Islet of Langerhans (tissue), 1 donor: ENCODE measurements at regions not wholly inside any gene's neighbourhood (a gene's known extent, or its start where the extent isn't known, plus 50 kb on each side); places are given as distances from the start of the nearest gene placed in this dataset.

Source experiments
- FAIRE-seq: peaks from one replicate; lab custom pipeline; 2011; peaks lifted over from hg19 to GRCh38; lab: Jason Lieb, UNC

GRCh38 chr5:56481428-56482357 is 248.6 kb upstream of the ANKRD55 start:
- no peak for FAIRE-seq

GRCh38 chr5:56480705-56481427 is 247.7 kb upstream of the ANKRD55 start:
- no peak for FAIRE-seq

- FAIRE-seq = no peak
These were observed 247.1 kb upstream of the ANKRD55 start for GRCh38 chr5:56480078-56480704.

DNA sequence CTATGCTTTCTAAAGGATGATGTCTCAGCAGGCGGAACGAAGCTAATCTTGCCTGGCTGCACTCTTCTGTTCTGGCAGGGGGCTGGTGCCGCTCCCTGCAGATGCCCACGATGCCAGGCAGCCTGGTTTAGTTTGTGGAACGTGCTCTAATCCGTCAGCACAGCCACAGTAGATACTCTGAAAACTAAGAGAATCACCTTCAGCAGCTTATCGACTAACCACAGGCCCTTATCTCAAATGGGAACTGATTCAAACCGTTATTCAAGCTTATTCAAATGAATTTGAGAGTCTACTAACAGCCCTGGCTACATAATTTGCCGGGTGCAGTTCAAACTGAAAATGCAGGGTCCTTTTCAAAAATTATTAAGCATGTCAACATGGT is 246.6 kb upstream of the ANKRD55 start:
- FAIRE-seq = no peak

GRCh38 chr5:56479126-56479525 is 246.0 kb upstream of the ANKRD55 start:
- no peak for FAIRE-seq

DNA sequence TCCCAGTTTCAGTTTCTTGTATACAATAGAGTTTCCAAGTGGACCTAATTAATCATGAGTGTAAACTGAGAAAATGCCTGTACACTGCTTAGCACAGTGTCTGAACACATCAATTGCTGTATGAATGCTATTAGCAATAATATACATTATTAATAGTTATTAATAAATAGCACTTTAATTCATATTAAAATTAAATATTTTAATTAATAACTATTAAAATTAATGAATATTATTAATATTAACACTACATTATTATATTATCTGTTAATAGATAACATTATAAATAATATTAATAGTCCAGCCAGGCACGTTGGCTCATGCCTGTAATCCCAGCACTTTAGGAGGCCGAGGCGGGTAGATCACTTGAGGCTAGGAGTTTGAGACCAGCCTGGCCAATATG is 244.9 kb upstream of the ANKRD55 start:
- no peak for FAIRE-seq

- no peak for FAIRE-seq
These were observed 243.3 kb upstream of the ANKRD55 start for GRCh38 chr5:56476487-56476856.

GRCh38 chr5:56475689-56476486 is 242.8 kb upstream of the ANKRD55 start:
- no peak for FAIRE-seq

- no peak for FAIRE-seq
These were observed 238.6 kb upstream of the ANKRD55 start for GRCh38 chr5:56471707-56472106.

GRCh38 chr5:56470007-56470406 is 236.9 kb upstream of the ANKRD55 start:
- FAIRE-seq = no peak

GRCh38 chr5:56468277-56468676 is 235.1 kb upstream of the ANKRD55 start:
- no peak for FAIRE-seq

- FAIRE-seq = no peak
These were observed 234.1 kb upstream of the ANKRD55 start for GRCh38 chr5:56467176-56467717.

DNA sequence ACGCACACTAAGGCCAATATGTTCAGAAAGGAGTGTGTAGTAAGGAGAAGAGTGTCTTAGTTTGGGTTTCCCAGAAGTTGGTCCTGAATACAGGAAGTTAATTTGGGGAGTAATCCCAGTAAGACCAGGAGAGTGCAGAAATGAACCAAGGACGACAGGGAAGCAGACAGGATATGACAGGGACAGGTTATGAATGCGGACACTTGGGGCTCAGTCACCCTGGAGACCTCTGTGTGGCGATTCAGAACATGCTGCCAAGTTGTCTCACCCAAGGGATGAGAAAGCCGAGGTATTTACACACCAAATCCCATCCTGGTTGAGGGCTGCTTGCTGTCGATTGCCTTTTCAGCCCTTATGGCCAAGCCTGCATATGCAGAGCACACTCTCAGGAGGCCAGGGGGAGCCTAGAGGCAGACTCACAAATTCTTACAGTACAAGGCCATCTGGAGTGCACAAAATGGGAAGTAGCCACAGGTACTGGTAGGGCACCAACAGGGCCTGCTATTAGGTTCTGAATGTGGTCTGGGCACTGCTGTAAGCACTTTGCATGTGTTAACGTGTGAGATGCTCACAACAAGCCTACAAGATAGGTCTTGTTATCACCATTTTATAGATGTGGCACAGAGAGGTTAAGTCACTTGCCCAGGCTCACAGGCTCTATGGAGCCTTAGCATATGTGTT is 233.1 kb upstream of the ANKRD55 start:
- FAIRE-seq = no peak

DNA sequence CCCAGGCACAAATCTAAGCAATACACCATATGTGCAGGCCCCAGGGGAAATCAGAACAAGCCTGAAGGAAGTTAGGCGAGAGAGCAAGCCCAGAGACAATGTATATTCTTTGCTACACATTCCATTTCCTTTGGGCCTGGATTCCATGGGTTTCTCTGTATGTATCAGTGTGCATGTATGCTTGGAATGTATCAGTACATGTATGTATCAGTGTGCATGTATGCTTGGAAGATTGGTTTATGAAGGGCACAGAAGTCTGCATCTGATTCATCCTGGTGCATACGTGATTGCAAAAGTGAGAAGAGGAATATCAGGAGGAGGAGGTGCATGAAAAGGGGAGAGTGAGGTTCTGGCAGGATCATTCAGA is 232.6 kb upstream of the ANKRD55 start:
- no peak for FAIRE-seq

GRCh38 chr5:56464935-56465768 is 232.0 kb upstream of the ANKRD55 start:
- FAIRE-seq = no peak

DNA sequence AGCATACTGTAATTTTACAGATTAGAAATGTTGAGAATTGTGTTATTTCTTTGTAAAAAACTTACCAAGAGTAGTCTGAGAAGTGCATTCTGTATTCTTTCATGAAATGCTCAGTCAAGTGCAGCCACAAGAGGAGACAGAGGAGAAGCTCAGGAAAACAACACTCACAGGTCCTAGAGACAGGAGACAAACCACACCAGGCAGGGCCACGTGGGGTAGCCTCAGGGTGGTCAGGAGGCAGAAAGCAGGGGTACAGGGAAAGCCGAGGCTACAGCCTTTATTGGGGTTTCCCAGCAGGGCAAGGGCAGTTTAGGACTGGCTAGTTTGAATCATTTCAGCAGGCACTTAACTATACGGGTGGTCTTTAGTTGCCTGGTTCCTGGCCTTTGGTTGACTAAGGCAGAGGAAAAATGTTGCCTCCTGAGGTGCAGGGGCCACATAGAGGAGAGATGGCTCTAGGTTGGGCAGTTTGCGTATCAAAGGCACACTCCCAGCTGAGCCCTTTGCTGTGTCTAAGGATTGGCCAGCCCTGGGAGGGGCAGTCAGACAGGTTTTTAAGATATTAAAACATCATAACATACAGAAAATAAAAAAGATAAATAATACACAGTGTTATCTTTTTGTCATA is 230.9 kb upstream of the ANKRD55 start:
- FAIRE-seq = no peak

DNA sequence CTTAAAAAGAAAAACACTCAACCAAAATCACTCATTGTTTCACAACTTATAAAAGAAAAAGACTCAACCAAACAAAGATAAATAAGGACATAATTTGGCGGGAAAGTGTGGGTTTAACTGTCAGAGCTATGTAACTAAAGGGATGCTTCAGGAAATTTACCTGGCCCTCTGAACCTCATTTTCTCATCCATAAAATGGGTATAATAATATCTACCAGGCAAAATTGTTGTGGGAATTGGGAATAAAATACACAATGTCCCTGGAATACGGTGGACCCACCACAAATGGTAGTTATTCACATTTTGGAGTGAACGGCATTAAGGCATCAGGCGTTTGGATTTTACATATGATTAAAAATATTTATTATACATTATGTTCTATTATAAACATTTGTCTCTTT is 228.5 kb upstream of the ANKRD55 start:
- FAIRE-seq = no peak

GRCh38 chr5:56460681-56461191 is 227.6 kb upstream of the ANKRD55 start:
- FAIRE-seq = no peak

DNA sequence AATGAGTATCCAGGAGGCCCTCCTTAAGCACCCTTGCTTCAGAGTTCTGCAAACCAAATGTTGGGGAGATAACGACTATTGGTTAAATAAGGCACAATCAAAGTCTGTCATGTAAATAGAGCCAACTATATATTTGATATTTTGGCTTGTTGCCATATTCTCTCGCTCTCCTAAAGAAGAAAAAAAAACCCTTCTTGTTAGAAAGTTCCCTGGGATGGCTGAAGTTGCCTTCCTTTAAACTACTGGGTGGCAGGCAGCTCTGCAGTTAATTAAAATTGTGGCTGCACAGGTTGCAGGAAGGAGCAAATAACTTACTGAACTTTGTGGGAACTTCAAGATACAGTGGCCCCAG is 227.0 kb upstream of the ANKRD55 start:
- FAIRE-seq = no peak
